BLaER1 treated with 17β-estradiol and CSF1 and Interleukin-3, amounts not matched to agents 10 nM and 100 nM (cell line): ENCODE measurements at regions not wholly inside any gene's neighbourhood (a gene's known extent, or its start where the extent isn't known, plus 50 kb on each side); places are given as distances from the start of the nearest gene placed in this dataset.

ENCODE experiments used
- H3K27ac ChIP-seq, 11 experiments: shearing (Covaris generic); formaldehyde crosslinking; 2 replicates each; pipeline ENCODE4 v1.8.1; 2022
- H3K27me3 ChIP-seq, 11 experiments: shearing (Covaris generic); formaldehyde crosslinking; 2 replicates each; pipeline ENCODE4 v1.8.1; 2022
- H3K36me3 ChIP-seq, 11 experiments: shearing (Covaris generic); formaldehyde crosslinking; 2 replicates each; pipeline ENCODE4 v1.8.1; 2022
- H3K4me1 ChIP-seq, 10 experiments: shearing (Covaris generic); formaldehyde crosslinking; 2 replicates each; pipeline ENCODE4 v1.8.1; 2022
- H3K4me2 ChIP-seq, 11 experiments: shearing (Covaris generic); formaldehyde crosslinking; 2 replicates each; pipeline ENCODE4 v1.8.1; 2022
- H3K4me3 ChIP-seq, 10 experiments: shearing (Covaris generic); formaldehyde crosslinking; 2 replicates each; pipeline ENCODE4 v1.8.1; 2022
- H3K9ac ChIP-seq, 11 experiments: shearing (Covaris generic); formaldehyde crosslinking; 2 replicates each; pipeline ENCODE4 v1.8.1; 2022
- H3K9me3 ChIP-seq, 11 experiments: shearing (Covaris generic); formaldehyde crosslinking; replicated peaks in 1 of 11; 2 replicates each; pipeline ENCODE4 v1.8.1; 2022
- H4K20me1 ChIP-seq, 11 experiments: shearing (Covaris generic); formaldehyde crosslinking; 2 replicates each; pipeline ENCODE4 v1.8.1; 2022
- Cebpa-rat ChIP-seq, 11 experiments: shearing (Covaris generic); IDR thresholded peaks; 2 replicates each; pipeline ENCODE4 v1.8.1; 2022

- H4K20me1 ChIP-seq, result no peaks in the 10 kb centered on the region
- no peaks in the 10 kb centered on the region for H3K27me3 ChIP-seq
- TF ChIP-seq Cebpa-rat (IDR thresholded peaks at IDR 0.05), result no peak
- H3K9me3 ChIP-seq, result no peaks in the 10 kb centered on the region
- H3K4me2 ChIP-seq, result no peak overlapping the region
- H3K4me3 ChIP-seq, result no peak overlapping the region
- no peak overlapping the region for H3K9ac ChIP-seq
- no peaks in the 10 kb centered on the region for H3K4me1 ChIP-seq
- H3K36me3 ChIP-seq, result no peaks in the 10 kb centered on the region
- H3K27ac ChIP-seq, result no peak overlapping the region
Observed at GRCh38 chr3:41101231-41101630, 98.1 kb upstream of the CTNNB1 start.

GRCh38 chr3:41102053-41102556 is 97.2 kb upstream of the CTNNB1 start:
- TF ChIP-seq Cebpa-rat (IDR thresholded peaks at IDR 0.05), result no peak
- Histone ChIP-seq H3K9me3 (no peaks in the 10 kb centered on the region), H3K4me3 (no peak overlapping the region), H3K4me1 (peaks cover 0 to 8% (median 0%) of the 10 kb centered on the region in 10 experiments; a peak in 6 of 20 replicates), H4K20me1 (no peaks in the 10 kb centered on the region), H3K9ac (no peak overlapping the region), H3K36me3 (no peaks in the 10 kb centered on the region), H3K4me2 (no peak overlapping the region), H3K27ac (no peak overlapping the region), H3K27me3 (no peaks in the 10 kb centered on the region)

- no peak overlapping the region for H3K4me3 ChIP-seq
- no peaks in the 10 kb centered on the region for H3K36me3 ChIP-seq
- no peak overlapping the region for H3K4me2 ChIP-seq
- H3K27me3 ChIP-seq, result no peaks in the 10 kb centered on the region
- H3K27ac ChIP-seq, result no peak overlapping the region
- H3K9me3 ChIP-seq, result no peaks in the 10 kb centered on the region
- no peak for TF ChIP-seq Cebpa-rat (IDR thresholded peaks at IDR 0.05)
- H3K9ac ChIP-seq, result no peak overlapping the region
- H3K4me1 ChIP-seq, result peaks cover 0 to 13% (median 0%) of the 10 kb centered on the region in 10 experiments; a peak in 6 of 20 replicates
- no peaks in the 10 kb centered on the region for H4K20me1 ChIP-seq
Observed at GRCh38 chr3:41102750-41103149, 96.6 kb upstream of the CTNNB1 start.

- TF ChIP-seq Cebpa-rat (IDR thresholded peaks at IDR 0.05), result no peak
- peaks cover 0 to 13% (median 0%) of the 10 kb centered on the region in 10 experiments; a peak in 6 of 20 replicates for H3K4me1 ChIP-seq
- H3K27me3 ChIP-seq, result no peaks in the 10 kb centered on the region
Observed at GRCh38 chr3:41103200-41103599, 96.1 kb upstream of the CTNNB1 start.

GRCh38 chr3:41104147-41104546 is 95.2 kb upstream of the CTNNB1 start:
- H3K27ac ChIP-seq, result no peak overlapping the region
- H3K9ac ChIP-seq, result no peak overlapping the region
- no peak overlapping the region for H3K4me2 ChIP-seq
- H3K9me3 ChIP-seq, result no peaks in the 10 kb centered on the region
- H3K4me3 ChIP-seq, result no peak overlapping the region
- no peaks in the 10 kb centered on the region for H3K36me3 ChIP-seq
- no peak for TF ChIP-seq Cebpa-rat (IDR thresholded peaks at IDR 0.05)
- no peaks in the 10 kb centered on the region for H4K20me1 ChIP-seq
- peaks cover 0 to 13% (median 0%) of the 10 kb centered on the region in 10 experiments; a peak in 6 of 20 replicates for H3K4me1 ChIP-seq
- no peaks in the 10 kb centered on the region for H3K27me3 ChIP-seq

More at GRCh38 chr3:41103200-41103599, 96.1 kb upstream of the CTNNB1 start:
- Histone ChIP-seq H3K27ac (no peak overlapping the region), H3K4me2 (no peak overlapping the region), H3K9ac (no peak overlapping the region), H4K20me1 (no peaks in the 10 kb centered on the region), H3K9me3 (no peaks in the 10 kb centered on the region), H3K36me3 (no peaks in the 10 kb centered on the region), H3K4me3 (no peak overlapping the region)

- no peaks in the 10 kb centered on the region for H3K27me3 ChIP-seq
- H3K4me3 ChIP-seq, result no peak overlapping the region
- H3K36me3 ChIP-seq, result no peaks in the 10 kb centered on the region
- peak overlapping the region in 1 of 11 experiments; percentile 34; a peak in 2 of 22 replicates for H3K4me2 ChIP-seq
- H3K27ac ChIP-seq, result no peak overlapping the region; a peak in 1 of 22 replicates
- peaks cover 19 to 29% (median 23%) of the 10 kb centered on the region in 10 experiments for H3K4me1 ChIP-seq
- H3K9ac ChIP-seq, result no peak overlapping the region
- TF ChIP-seq Cebpa-rat (IDR thresholded peaks at IDR 0.05), result no peak
- no peaks in the 10 kb centered on the region for H4K20me1 ChIP-seq
- H3K9me3 ChIP-seq, result no peaks in the 10 kb centered on the region
Observed at GRCh38 chr3:41106691-41107090, 92.6 kb upstream of the CTNNB1 start.

- peak overlapping the region in 2 of 10 experiments; percentile 3 to 12; a peak in 1 of 20 replicates for H3K4me3 ChIP-seq
- H3K36me3 ChIP-seq, result no peaks in the 10 kb centered on the region
- peak overlapping the region in 8 of 11 experiments; percentile 14 to 60 (median 54); a peak in 12 of 22 replicates for H3K9ac ChIP-seq
- no peaks in the 10 kb centered on the region for H4K20me1 ChIP-seq
- peak in 7 of 11 experiments; percentile 26 to 72 (median 57); a peak in 7 of 22 replicates for TF ChIP-seq Cebpa-rat (IDR thresholded peaks at IDR 0.05)
- peak overlapping the region in 8 of 11 experiments; percentile 66 to 76 (median 71); a peak in 16 of 22 replicates for H3K27ac ChIP-seq
- H3K27me3 ChIP-seq, result no peaks in the 10 kb centered on the region
- H3K4me2 ChIP-seq, result peak overlapping the region; percentile 42 to 87 (median 74)
- peaks cover 33 to 46% (median 39%) of the 10 kb centered on the region in 10 experiments for H3K4me1 ChIP-seq
- H3K9me3 ChIP-seq, result no peaks in the 10 kb centered on the region
Observed at GRCh38 chr3:41111011-41111410, 88.3 kb upstream of the CTNNB1 start.

- H3K4me2 ChIP-seq, result peak overlapping the region; percentile 6 to 85 (median 62); a peak in 20 of 22 replicates
Observed at GRCh38 chr3:41112466-41112865, 86.8 kb upstream of the CTNNB1 start.

GRCh38 chr3:41115069-41115468 is 84.2 kb upstream of the CTNNB1 start:
- no peak overlapping the region for H3K9ac ChIP-seq
- no peak for TF ChIP-seq Cebpa-rat (IDR thresholded peaks at IDR 0.05)

More at GRCh38 chr3:41112466-41112865, 86.8 kb upstream of the CTNNB1 start:
- Histone ChIP-seq H4K20me1 (no peaks in the 10 kb centered on the region), H3K27ac (peak overlapping the region in 7 of 11 experiments; percentile 7 to 75 (median 61); a peak in 10 of 22 replicates), H3K9ac (no peak overlapping the region), H3K36me3 (no peaks in the 10 kb centered on the region), H3K4me1 (peaks cover 37 to 55% (median 51%) of the 10 kb centered on the region in 10 experiments), H3K27me3 (no peaks in the 10 kb centered on the region), H3K9me3 (no peaks in the 10 kb centered on the region), H3K4me3 (no peak overlapping the region)
- no peak for TF ChIP-seq Cebpa-rat (IDR thresholded peaks at IDR 0.05)

GRCh38 chr3:41116851-41117250 is 82.5 kb upstream of the CTNNB1 start:
- Histone ChIP-seq H3K4me2 (peak overlapping the region; percentile 66 to 92 (median 78)), H3K9ac (peak overlapping the region; percentile 34 to 71 (median 63); a peak in 18 of 22 replicates)

More at GRCh38 chr3:41115069-41115468, 84.2 kb upstream of the CTNNB1 start:
- Histone ChIP-seq H4K20me1 (no peaks in the 10 kb centered on the region), H3K9me3 (no peaks in the 10 kb centered on the region), H3K27ac (no peak overlapping the region), H3K27me3 (no peaks in the 10 kb centered on the region), H3K4me2 (no peak overlapping the region), H3K36me3 (no peaks in the 10 kb centered on the region), H3K4me1 (peaks cover 61 to 72% (median 66%) of the 10 kb centered on the region in 10 experiments), H3K4me3 (no peak overlapping the region)

More at GRCh38 chr3:41116851-41117250, 82.5 kb upstream of the CTNNB1 start:
- H3K4me1 ChIP-seq, result peaks cover 55 to 69% (median 61%) of the 10 kb centered on the region in 10 experiments
- H3K9me3 ChIP-seq, result no peaks in the 10 kb centered on the region
- H4K20me1 ChIP-seq, result no peaks in the 10 kb centered on the region
- H3K27me3 ChIP-seq, result no peaks in the 10 kb centered on the region
- H3K36me3 ChIP-seq, result no peaks in the 10 kb centered on the region
- no peak for TF ChIP-seq Cebpa-rat (IDR thresholded peaks at IDR 0.05)
- no peak overlapping the region for H3K4me3 ChIP-seq
- H3K27ac ChIP-seq, result peak overlapping the region; percentile 74 to 89 (median 86)
